ENCODE measurements at regions not wholly inside any gene's neighbourhood (a gene's known extent, or its start where the extent isn't known, plus 50 kb on each side); places are given as distances from the start of the nearest gene placed in this dataset.

DNA sequence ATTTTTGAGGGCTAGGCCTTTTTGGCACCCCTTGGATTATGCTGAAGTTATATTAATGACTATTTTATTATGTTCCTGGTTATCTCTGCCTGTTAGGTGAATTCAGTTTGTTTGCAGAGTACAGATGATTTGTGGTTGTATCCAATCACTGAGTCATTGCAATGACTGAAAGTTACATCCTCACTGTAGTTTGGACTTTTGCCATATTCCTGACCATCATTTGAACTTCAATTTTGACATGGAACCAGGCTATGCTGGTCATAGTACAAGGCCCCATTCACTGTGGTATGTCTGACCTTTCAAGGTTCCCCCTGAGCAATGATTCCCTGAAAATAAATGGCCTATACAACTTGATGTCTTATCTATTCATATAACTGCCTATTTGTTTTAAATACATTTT is 621.0 kb downstream of the CCER1 start:
- Mint-ChIP-seq H3K27me3 (no peaks in the 10 kb centered on the region), H3K9me3 (no peaks in the 10 kb centered on the region), H3K4me3 (no peak overlapping the region), H3K36me3 (ENCODE audit: insufficient read depth) (no peaks in the 10 kb centered on the region), H3K27ac (ENCODE audit: low read depth) (no peak overlapping the region), H3K4me1 (no peaks in the 10 kb centered on the region)
- ATAC-seq (replicated peaks; ENCODE audit: extremely low read depth, poor library complexity, severe bottlenecking) (no peak), DNase-seq (ENCODE audit: low spot score in 2 of 2) (no peak)

DNA sequence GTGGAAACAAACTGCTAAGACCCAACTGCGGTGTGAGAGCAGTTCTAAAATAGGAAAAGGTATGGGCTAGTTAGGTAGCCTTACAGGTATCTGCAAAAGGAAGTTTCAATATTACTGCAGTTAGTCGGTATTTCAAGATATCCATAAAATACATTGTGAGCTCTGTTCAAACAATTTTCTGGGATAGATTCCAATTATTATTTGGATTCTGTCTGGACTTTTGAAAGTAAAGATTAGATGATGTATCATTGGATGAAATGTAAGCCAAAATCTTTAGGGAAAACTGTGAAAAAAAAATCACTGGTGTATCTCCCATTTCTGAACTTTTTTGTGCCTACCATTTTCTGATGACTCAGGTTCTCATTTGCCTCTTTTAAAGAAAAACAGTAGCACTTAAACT is 621.6 kb downstream of the CCER1 start:
- Mint-ChIP-seq H3K4me1 (no peaks in the 10 kb centered on the region), H3K9me3 (no peaks in the 10 kb centered on the region), H3K4me3 (no peak overlapping the region), H3K27ac (ENCODE audit: low read depth) (no peak overlapping the region), H3K27me3 (no peaks in the 10 kb centered on the region), H3K36me3 (ENCODE audit: insufficient read depth) (no peaks in the 10 kb centered on the region)
- ATAC-seq (replicated peaks; ENCODE audit: extremely low read depth, poor library complexity, severe bottlenecking) (no peak), DNase-seq (ENCODE audit: low spot score in 2 of 2) (no peak)

DNA sequence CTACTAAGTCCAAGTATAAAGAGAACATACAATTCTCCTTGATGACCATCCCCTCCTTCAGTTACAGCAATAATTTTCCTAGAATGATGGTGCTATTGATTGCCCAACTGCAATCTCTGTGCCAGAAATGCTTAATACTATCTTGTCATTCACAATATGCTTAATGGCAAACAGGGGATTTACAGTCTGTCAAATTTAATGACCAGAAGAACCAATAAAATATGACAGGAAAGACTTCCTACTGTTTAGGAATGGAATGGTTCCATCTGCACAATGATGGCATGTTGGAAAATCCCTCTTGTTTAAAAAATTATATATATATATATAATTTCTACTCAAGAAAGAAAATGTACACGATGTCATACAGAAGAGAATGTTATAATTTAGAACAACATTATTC is 623.2 kb downstream of the CCER1 start:
- H3K36me3 Mint-ChIP-seq (ENCODE audit: insufficient read depth): no peaks in the 10 kb centered on the region
- no peak overlapping the region for H3K27ac Mint-ChIP-seq (ENCODE audit: low read depth)
- ATAC-seq (replicated peaks; ENCODE audit: extremely low read depth, poor library complexity, severe bottlenecking): no peak
- no peaks in the 10 kb centered on the region for H3K27me3 Mint-ChIP-seq
- no peaks in the 10 kb centered on the region for H3K4me1 Mint-ChIP-seq
- no peak for DNase-seq (ENCODE audit: low spot score in 2 of 2)
- H3K9me3 Mint-ChIP-seq: peaks cover 5% of the 10 kb centered on the region
- H3K4me3 Mint-ChIP-seq: no peak overlapping the region

DNA sequence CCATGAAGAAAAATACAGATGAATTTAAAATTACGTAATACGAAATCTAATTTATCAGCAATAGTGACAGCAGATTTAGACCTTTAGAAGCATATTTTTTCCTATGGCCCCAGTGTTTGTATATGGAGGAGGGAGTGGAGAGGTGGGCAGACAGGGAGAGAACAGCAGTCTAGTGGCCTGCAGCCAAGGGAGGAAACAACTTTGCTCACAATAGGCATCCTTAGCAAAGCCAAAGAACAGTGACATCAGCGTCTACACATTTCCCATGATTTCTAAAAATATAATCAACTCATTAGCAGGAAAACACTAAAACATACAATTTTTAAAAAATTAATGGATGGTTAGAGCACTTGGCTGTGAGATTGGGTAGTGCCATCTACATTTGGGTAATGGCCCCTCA is 622.6 kb upstream of the ATP2B1 start:
- Mint-ChIP-seq H3K36me3 (ENCODE audit: insufficient read depth) (no peaks in the 10 kb centered on the region), H3K9me3 (peaks cover 5% of the 10 kb centered on the region), H3K4me1 (no peaks in the 10 kb centered on the region), H3K27ac (ENCODE audit: low read depth) (no peak overlapping the region), H3K4me3 (no peak overlapping the region), H3K27me3 (no peaks in the 10 kb centered on the region)
- DNase-seq (ENCODE audit: low spot score in 2 of 2): no peak
- ATAC-seq (replicated peaks; ENCODE audit: extremely low read depth, poor library complexity, severe bottlenecking): no peak

DNA sequence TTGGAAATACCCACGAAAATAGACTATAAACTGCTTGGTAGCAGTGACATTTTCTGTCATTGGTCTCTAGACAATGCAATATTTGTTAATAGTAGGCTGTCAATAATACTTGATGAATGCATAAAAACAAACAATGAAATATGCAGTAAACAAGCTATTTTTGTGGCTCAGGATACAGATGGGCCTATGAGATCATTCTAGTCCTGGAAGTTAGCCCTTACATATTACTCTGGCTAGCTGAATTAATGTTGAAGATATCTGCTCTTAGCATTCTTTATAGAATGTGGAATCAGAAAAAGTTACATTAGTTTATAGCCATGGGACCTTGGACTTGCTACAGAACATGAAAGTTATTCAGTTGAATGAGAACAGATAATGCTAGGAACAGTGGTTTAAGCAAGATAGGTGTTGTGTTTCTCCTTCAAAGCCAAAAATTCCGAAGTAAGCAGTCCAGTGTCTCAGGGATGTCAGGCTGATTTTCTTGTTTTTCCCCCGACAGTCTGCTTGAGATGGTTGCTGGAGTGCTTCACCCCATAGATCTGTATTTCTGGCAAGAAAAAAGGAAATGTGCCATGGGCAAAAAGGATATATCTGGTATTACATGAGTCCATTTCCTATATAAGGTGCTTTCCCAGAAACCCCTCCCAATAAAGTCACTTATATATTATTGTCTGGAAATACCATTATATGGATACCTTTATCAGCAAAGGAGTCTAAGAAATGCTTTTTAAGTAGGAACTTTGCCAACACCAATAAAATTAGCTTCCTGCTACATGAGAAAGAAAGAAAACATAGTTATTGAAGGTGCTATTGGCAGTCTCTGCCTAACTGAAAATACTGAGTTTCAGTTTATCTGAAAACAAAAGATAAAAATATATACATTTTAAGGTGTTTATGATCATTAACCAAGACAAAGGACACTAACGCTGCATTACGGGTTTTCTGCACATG is 619.4 kb upstream of the ATP2B1 start:
- H3K27ac Mint-ChIP-seq (ENCODE audit: low read depth): no peak overlapping the region
- peaks cover 5% of the 10 kb centered on the region for H3K9me3 Mint-ChIP-seq
- no peak for ATAC-seq (replicated peaks; ENCODE audit: extremely low read depth, poor library complexity, severe bottlenecking)
- H3K27me3 Mint-ChIP-seq: no peaks in the 10 kb centered on the region
- no peak overlapping the region for H3K4me3 Mint-ChIP-seq
- no peaks in the 10 kb centered on the region for H3K4me1 Mint-ChIP-seq
- no peak for DNase-seq (ENCODE audit: low spot score in 2 of 2)
- no peaks in the 10 kb centered on the region for H3K36me3 Mint-ChIP-seq (ENCODE audit: insufficient read depth)

GRCh38 chr12:90323217-90323616 is 614.6 kb upstream of the ATP2B1 start:
- H3K4me3 Mint-ChIP-seq: no peak overlapping the region
- DNase-seq (ENCODE audit: low spot score in 2 of 2) (no peak), ATAC-seq (replicated peaks; ENCODE audit: extremely low read depth, poor library complexity, severe bottlenecking) (no peak)
- peaks cover 5% of the 10 kb centered on the region for H3K9me3 Mint-ChIP-seq
- H3K27ac Mint-ChIP-seq (ENCODE audit: low read depth): no peak overlapping the region
- peaks cover 9% of the 10 kb centered on the region for H3K27me3 Mint-ChIP-seq
- H3K36me3 Mint-ChIP-seq (ENCODE audit: insufficient read depth): no peaks in the 10 kb centered on the region
- H3K4me1 Mint-ChIP-seq: no peaks in the 10 kb centered on the region

GRCh38 chr12:90322006-90322405 is 613.4 kb upstream of the ATP2B1 start:
- H3K36me3 Mint-ChIP-seq (ENCODE audit: insufficient read depth): no peaks in the 10 kb centered on the region
- no peak overlapping the region for H3K4me3 Mint-ChIP-seq
- no peaks in the 10 kb centered on the region for H3K4me1 Mint-ChIP-seq
- H3K9me3 Mint-ChIP-seq: no peaks in the 10 kb centered on the region
- no peak for ATAC-seq (replicated peaks; ENCODE audit: extremely low read depth, poor library complexity, severe bottlenecking)
- H3K27me3 Mint-ChIP-seq: peaks cover 20% of the 10 kb centered on the region
- H3K27ac Mint-ChIP-seq (ENCODE audit: low read depth): no peak overlapping the region
- DNase-seq (ENCODE audit: low spot score in 2 of 2): no peak

DNA sequence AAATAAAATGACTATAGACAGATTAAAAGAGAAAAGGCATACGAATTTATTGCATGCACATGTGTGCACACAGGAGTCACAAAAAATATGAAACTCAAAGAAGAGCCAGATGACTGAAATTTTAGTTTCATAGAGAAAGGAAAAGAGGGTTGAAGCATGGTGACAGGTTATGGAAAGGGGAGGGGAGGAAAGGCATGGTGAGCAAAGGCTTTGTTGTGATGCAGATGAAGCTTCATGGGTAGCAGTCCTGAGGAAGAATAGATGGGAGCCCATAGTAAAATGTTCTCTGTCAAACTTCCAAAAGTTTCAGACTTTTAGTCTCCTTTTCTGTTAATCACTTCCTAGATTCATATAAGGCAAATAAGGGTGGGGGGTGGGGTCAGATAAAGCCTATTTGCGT is 612.7 kb upstream of the ATP2B1 start:
- ATAC-seq (replicated peaks; ENCODE audit: extremely low read depth, poor library complexity, severe bottlenecking): no peak
- H3K9me3 Mint-ChIP-seq: no peaks in the 10 kb centered on the region
- no peaks in the 10 kb centered on the region for H3K4me1 Mint-ChIP-seq
- no peak overlapping the region for H3K27ac Mint-ChIP-seq (ENCODE audit: low read depth)
- H3K4me3 Mint-ChIP-seq: no peak overlapping the region
- H3K36me3 Mint-ChIP-seq (ENCODE audit: insufficient read depth): no peaks in the 10 kb centered on the region
- H3K27me3 Mint-ChIP-seq: peaks cover 22% of the 10 kb centered on the region
- no peak for DNase-seq (ENCODE audit: low spot score in 2 of 2)

- no peaks in the 10 kb centered on the region for H3K4me1 Mint-ChIP-seq
- H3K4me3 Mint-ChIP-seq: no peak overlapping the region
- H3K36me3 Mint-ChIP-seq (ENCODE audit: insufficient read depth): no peaks in the 10 kb centered on the region
- DNase-seq (ENCODE audit: low spot score in 2 of 2) (no peak), ATAC-seq (replicated peaks; ENCODE audit: extremely low read depth, poor library complexity, severe bottlenecking) (no peak)
- H3K9me3 Mint-ChIP-seq: peaks cover 4% of the 10 kb centered on the region
- peaks cover 34% of the 10 kb centered on the region for H3K27me3 Mint-ChIP-seq
- no peak overlapping the region for H3K27ac Mint-ChIP-seq (ENCODE audit: low read depth)
Measured at GRCh38 chr12:90311561-90311960, 602.9 kb upstream of the ATP2B1 start.

DNA sequence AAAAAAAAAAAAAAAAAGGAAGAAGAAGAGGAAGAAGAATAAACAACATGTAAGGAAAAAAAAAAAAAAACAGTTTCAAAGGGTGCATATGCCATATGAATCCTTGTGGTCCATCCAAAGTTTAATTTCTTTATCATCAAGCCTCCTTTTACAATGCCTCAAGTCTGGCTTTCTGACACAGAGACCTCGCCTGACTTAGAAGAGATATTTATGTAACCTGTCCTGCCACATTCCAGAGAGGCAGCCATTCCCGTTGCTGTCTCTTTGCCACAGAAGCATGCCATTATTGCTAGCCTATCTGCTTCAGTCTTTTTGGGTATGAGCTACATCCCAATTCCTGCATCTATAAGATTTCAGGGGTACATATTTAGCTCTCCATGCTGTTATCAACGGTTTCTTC is 596.7 kb upstream of the ATP2B1 start:
- Mint-ChIP-seq H3K4me1 (no peaks in the 10 kb centered on the region), H3K4me3 (no peak overlapping the region), H3K36me3 (ENCODE audit: insufficient read depth) (no peaks in the 10 kb centered on the region), H3K27ac (ENCODE audit: low read depth) (no peak overlapping the region), H3K9me3 (no peaks in the 10 kb centered on the region), H3K27me3 (peaks cover 29% of the 10 kb centered on the region)
- DNase-seq (ENCODE audit: low spot score in 2 of 2) (no peak), ATAC-seq (replicated peaks; ENCODE audit: extremely low read depth, poor library complexity, severe bottlenecking) (no peak)

GRCh38 chr12:90304231-90304630 is 595.6 kb upstream of the ATP2B1 start:
- DNase-seq (ENCODE audit: low spot score in 2 of 2) (no peak), ATAC-seq (replicated peaks; ENCODE audit: extremely low read depth, poor library complexity, severe bottlenecking) (no peak)
- no peak overlapping the region for H3K4me3 Mint-ChIP-seq
- H3K9me3 Mint-ChIP-seq: no peaks in the 10 kb centered on the region
- peaks cover 29% of the 10 kb centered on the region for H3K27me3 Mint-ChIP-seq
- no peak overlapping the region for H3K27ac Mint-ChIP-seq (ENCODE audit: low read depth)
- no peaks in the 10 kb centered on the region for H3K36me3 Mint-ChIP-seq (ENCODE audit: insufficient read depth)
- peaks cover 5% of the 10 kb centered on the region for H3K4me1 Mint-ChIP-seq

GRCh38 chr12:90303771-90304170 is 595.1 kb upstream of the ATP2B1 start:
- Mint-ChIP-seq H3K36me3 (ENCODE audit: insufficient read depth) (no peaks in the 10 kb centered on the region), H3K27ac (ENCODE audit: low read depth) (no peak overlapping the region), H3K9me3 (no peaks in the 10 kb centered on the region), H3K4me1 (peaks cover 10% of the 10 kb centered on the region), H3K27me3 (peaks cover 32% of the 10 kb centered on the region), H3K4me3 (no peak overlapping the region)
- no peak for DNase-seq (ENCODE audit: low spot score in 2 of 2)
- ATAC-seq (replicated peaks; ENCODE audit: extremely low read depth, poor library complexity, severe bottlenecking): no peak

DNA sequence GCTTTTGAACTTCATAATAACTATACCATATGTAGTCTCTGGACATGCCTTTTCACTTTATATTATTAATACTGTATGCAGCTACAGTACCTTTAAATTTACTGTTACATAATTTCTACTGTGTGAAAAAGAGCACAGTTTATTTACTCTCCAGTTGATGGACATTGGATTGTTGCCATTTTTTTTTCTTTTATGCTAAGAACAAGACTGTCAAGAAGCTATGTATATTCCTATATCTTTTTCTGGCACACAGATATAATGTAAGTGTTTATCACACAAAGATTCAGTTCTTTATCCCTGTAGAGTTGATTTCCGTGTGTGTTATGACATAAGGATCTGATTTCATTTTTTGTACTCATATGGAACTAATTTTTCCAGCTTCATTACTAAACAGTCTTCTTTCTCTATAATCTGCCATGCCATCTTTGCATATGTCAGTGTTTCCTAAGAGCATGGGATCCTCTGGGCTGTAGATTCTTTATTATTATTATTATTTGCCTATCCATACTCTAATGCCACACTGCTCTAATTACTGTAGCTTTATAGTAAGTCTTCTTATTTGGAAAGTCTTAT is 593.0 kb upstream of the ATP2B1 start:
- H3K36me3 Mint-ChIP-seq (ENCODE audit: insufficient read depth): no peaks in the 10 kb centered on the region
- no peak overlapping the region for H3K4me3 Mint-ChIP-seq
- no peak for ATAC-seq (replicated peaks; ENCODE audit: extremely low read depth, poor library complexity, severe bottlenecking)
- H3K4me1 Mint-ChIP-seq: peaks cover 16% of the 10 kb centered on the region
- H3K27ac Mint-ChIP-seq (ENCODE audit: low read depth): no peak overlapping the region
- H3K27me3 Mint-ChIP-seq: peaks cover 22% of the 10 kb centered on the region
- DNase-seq (ENCODE audit: low spot score in 2 of 2): no peak
- no peaks in the 10 kb centered on the region for H3K9me3 Mint-ChIP-seq

Measured in central memory CD8-positive, alpha-beta T cell (primary cell).